ENCODE measurements at regions not wholly inside any gene's neighbourhood (a gene's known extent, or its start where the extent isn't known, plus 50 kb on each side); places are given as distances from the start of the nearest gene placed in this dataset.

- Histone ChIP-seq H3K9me3 (no peaks in the 10 kb centered on the region), H3K27ac (no peak overlapping the region), H3K36me3 (no peaks in the 10 kb centered on the region), H3K4me1 (no peaks in the 10 kb centered on the region), H3K4me3 (no peak overlapping the region), H3K27me3 (no peaks in the 10 kb centered on the region)
- intact Hi-C loops (cut with DNase I; ENCODE audit: low total_unique reads) = no loop called here
- ATAC-seq (no peak), DNase-seq (no peak)
- TF ChIP-seq POLR2A (IDR thresholded peaks at IDR 0.05) (no peak), CTCF (IDR thresholded peaks at IDR 0.05 in 4 of 5, conservative IDR thresholded peaks at IDR 0.05 in 1 of 5) (no peak)
- in situ Hi-C loops (cut with MboI; ENCODE audit: low sequenced_read_pairs in 4 of 4) = no loop called here
Measured at GRCh38 chr2:234592541-234592940, 95.7 kb upstream of the ARL4C start.

GRCh38 chr2:234590076-234590475 is 93.2 kb upstream of the ARL4C start:
- in situ Hi-C loops (cut with MboI; ENCODE audit: low sequenced_read_pairs in 4 of 4) = no loop called here
- TF ChIP-seq POLR2A (IDR thresholded peaks at IDR 0.05) = no peak
- TF ChIP-seq CTCF (IDR thresholded peaks at IDR 0.05 in 4 of 5, conservative IDR thresholded peaks at IDR 0.05 in 1 of 5) = no peak
- no peak overlapping the region for H3K4me3 ChIP-seq

GRCh38 chr2:234588054-234588430 is 91.2 kb upstream of the ARL4C start:
- H3K36me3 ChIP-seq = no peaks in the 10 kb centered on the region
- DNase-seq (no peak), ATAC-seq (no peak)
- H3K27me3 ChIP-seq = no peaks in the 10 kb centered on the region
- no peaks in the 10 kb centered on the region for H3K4me1 ChIP-seq
- H3K27ac ChIP-seq = no peak overlapping the region
- no peaks in the 10 kb centered on the region for H3K9me3 ChIP-seq
- TF ChIP-seq POLR2A (IDR thresholded peaks at IDR 0.05) (no peak), CTCF (IDR thresholded peaks at IDR 0.05 in 4 of 5, conservative IDR thresholded peaks at IDR 0.05 in 1 of 5) (no peak)
- in situ Hi-C loops (cut with MboI; ENCODE audit: low sequenced_read_pairs in 4 of 4) = no loop called here
- H3K4me3 ChIP-seq = no peak overlapping the region
- intact Hi-C loops (cut with DNase I; ENCODE audit: low total_unique reads) = no loop called here

More at GRCh38 chr2:234590076-234590475, 93.2 kb upstream of the ARL4C start:
- intact Hi-C loops (cut with DNase I; ENCODE audit: low total_unique reads) = no loop called here
- DNase-seq (no peak), ATAC-seq (no peak)
- Histone ChIP-seq H3K9me3 (no peaks in the 10 kb centered on the region), H3K36me3 (no peaks in the 10 kb centered on the region), H3K27ac (no peak overlapping the region), H3K27me3 (no peaks in the 10 kb centered on the region), H3K4me1 (no peaks in the 10 kb centered on the region)

GRCh38 chr2:234587341-234588053 is 90.6 kb upstream of the ARL4C start:
- Histone ChIP-seq H3K4me3 (no peak overlapping the region), H3K36me3 (no peaks in the 10 kb centered on the region), H3K4me1 (no peaks in the 10 kb centered on the region), H3K27me3 (no peaks in the 10 kb centered on the region), H3K27ac (no peak overlapping the region), H3K9me3 (no peaks in the 10 kb centered on the region)
- intact Hi-C loops (cut with DNase I; ENCODE audit: low total_unique reads) = no loop called here
- DNase-seq = no peak
- no peak for ATAC-seq
- in situ Hi-C loops (cut with MboI; ENCODE audit: low sequenced_read_pairs in 4 of 4) = no loop called here
- no peak for TF ChIP-seq CTCF (IDR thresholded peaks at IDR 0.05 in 4 of 5, conservative IDR thresholded peaks at IDR 0.05 in 1 of 5)
- TF ChIP-seq POLR2A (IDR thresholded peaks at IDR 0.05) = no peak

GRCh38 chr2:234583331-234583730 is 86.5 kb upstream of the ARL4C start:
- no peak for ATAC-seq
- Histone ChIP-seq H3K4me3 (no peak overlapping the region), H3K36me3 (no peaks in the 10 kb centered on the region), H3K27ac (no peak overlapping the region), H3K9me3 (no peaks in the 10 kb centered on the region), H3K27me3 (no peaks in the 10 kb centered on the region), H3K4me1 (no peaks in the 10 kb centered on the region)
- intact Hi-C loops (cut with DNase I; ENCODE audit: low total_unique reads) (no loop called here), in situ Hi-C loops (cut with MboI; ENCODE audit: low sequenced_read_pairs in 4 of 4) (no loop called here)
- TF ChIP-seq POLR2A (IDR thresholded peaks at IDR 0.05) = no peak
- DNase-seq = no peak
